ENCODE measurements at regions not wholly inside any gene's neighbourhood (a gene's known extent, or its start where the extent isn't known, plus 50 kb on each side); places are given as distances from the start of the nearest gene placed in this dataset.

GRCh38 chrX:11949291-11949690, 189.0 kb upstream of the FRMPD4 start:
- Mint-ChIP-seq H3K27me3 (ENCODE audit: insufficient read depth, unreplicated experiment) (no peaks in the 10 kb centered on the region), H3K27ac (ENCODE audit: low read depth, unreplicated experiment) (no peak overlapping the region), H3K9me3 (ENCODE audit: unreplicated experiment) (no peaks in the 10 kb centered on the region), H3K36me3 (ENCODE audit: insufficient read depth, unreplicated experiment) (no peaks in the 10 kb centered on the region), H3K4me3 (ENCODE audit: unreplicated experiment) (no peak overlapping the region), H3K4me1 (ENCODE audit: insufficient read depth, unreplicated experiment) (no peaks in the 10 kb centered on the region)
- POLR2A ChIA-PET = no interaction called here
- no peak for DNase-seq (ENCODE audit: unreplicated experiment)
- CTCF ChIA-PET = no interaction called here
- intact Hi-C loops (cut with micrococcal nuclease) = no loop called here
- BruUV-seq (replicated peaks) = no TSS peak
- TF ChIP-seq CTCF (IDR thresholded peaks at IDR 0.05; ENCODE audit: unreplicated experiment) = no peak

GRCh38 chrX:11952176-11952720, 186.0 kb upstream of the FRMPD4 start:
- Mint-ChIP-seq H3K36me3 (ENCODE audit: insufficient read depth, unreplicated experiment) (no peaks in the 10 kb centered on the region), H3K4me3 (ENCODE audit: unreplicated experiment) (no peak overlapping the region), H3K4me1 (ENCODE audit: insufficient read depth, unreplicated experiment) (no peaks in the 10 kb centered on the region), H3K27ac (ENCODE audit: low read depth, unreplicated experiment) (no peak overlapping the region), H3K27me3 (ENCODE audit: insufficient read depth, unreplicated experiment) (no peaks in the 10 kb centered on the region), H3K9me3 (ENCODE audit: unreplicated experiment) (no peaks in the 10 kb centered on the region)
- no peak for DNase-seq (ENCODE audit: unreplicated experiment)
- no TSS peak for BruUV-seq (replicated peaks)
- TF ChIP-seq CTCF (IDR thresholded peaks at IDR 0.05; ENCODE audit: unreplicated experiment) = no peak
- ChIA-PET CTCF (interaction anchor here (0.9 kb wide), 1 partner anchor 10 kb away, joined by 3 read pairs; no protein-coding TSS in a partner anchor), POLR2A (no interaction called here)
- intact Hi-C loops (cut with micrococcal nuclease) = loop anchor here (10.0 kb wide), 1 partner anchor 493 kb away; no protein-coding TSS in a partner anchor

- ChIA-PET CTCF (no interaction called here), POLR2A (no interaction called here)
- Mint-ChIP-seq H3K4me3 (ENCODE audit: unreplicated experiment) (no peak overlapping the region), H3K4me1 (ENCODE audit: insufficient read depth, unreplicated experiment) (no peaks in the 10 kb centered on the region), H3K9me3 (ENCODE audit: unreplicated experiment) (no peaks in the 10 kb centered on the region), H3K36me3 (ENCODE audit: insufficient read depth, unreplicated experiment) (no peaks in the 10 kb centered on the region), H3K27ac (ENCODE audit: low read depth, unreplicated experiment) (no peak overlapping the region), H3K27me3 (ENCODE audit: insufficient read depth, unreplicated experiment) (peaks cover 9% of the 10 kb centered on the region)
- no peak for TF ChIP-seq CTCF (IDR thresholded peaks at IDR 0.05; ENCODE audit: unreplicated experiment)
- intact Hi-C loops (cut with micrococcal nuclease) = loop anchor here (10.0 kb wide), 1 partner anchor 491 kb away; no protein-coding TSS in a partner anchor
- no TSS peak for BruUV-seq (replicated peaks)
- DNase-seq (ENCODE audit: unreplicated experiment) = no peak
Observed at GRCh38 chrX:11953615-11954014, 184.7 kb upstream of the FRMPD4 start.

GRCh38 chrX:11954176-11954575, 184.1 kb upstream of the FRMPD4 start:
- no peak for DNase-seq (ENCODE audit: unreplicated experiment)
- no peak overlapping the region for H3K4me3 Mint-ChIP-seq (ENCODE audit: unreplicated experiment)
- no peaks in the 10 kb centered on the region for H3K4me1 Mint-ChIP-seq (ENCODE audit: insufficient read depth, unreplicated experiment)
- peaks cover 14% of the 10 kb centered on the region for H3K27me3 Mint-ChIP-seq (ENCODE audit: insufficient read depth, unreplicated experiment)
- POLR2A ChIA-PET = no interaction called here
- no peak for TF ChIP-seq CTCF (IDR thresholded peaks at IDR 0.05; ENCODE audit: unreplicated experiment)
- no peaks in the 10 kb centered on the region for H3K36me3 Mint-ChIP-seq (ENCODE audit: insufficient read depth, unreplicated experiment)
- no peak overlapping the region for H3K27ac Mint-ChIP-seq (ENCODE audit: low read depth, unreplicated experiment)
- intact Hi-C loops (cut with micrococcal nuclease) = loop anchor here (10.0 kb wide), 1 partner anchor 491 kb away; no protein-coding TSS in a partner anchor
- CTCF ChIA-PET = no interaction called here
- H3K9me3 Mint-ChIP-seq (ENCODE audit: unreplicated experiment) = no peaks in the 10 kb centered on the region
- no TSS peak for BruUV-seq (replicated peaks)
